ENCODE measurements at regions not wholly inside any gene's neighbourhood (a gene's known extent, or its start where the extent isn't known, plus 50 kb on each side); places are given as distances from the start of the nearest gene placed in this dataset.

- no TSS peak for BruUV-seq (replicated peaks)
Observed at GRCh38 chr16:47787696-47788095, 326.6 kb downstream of the PHKB start.

GRCh38 chr16:47781673-47782072 is 320.5 kb downstream of the PHKB start:
- H3K36me3 ChIP-seq (ENCODE audit: control insufficient read depth, insufficient read depth, low read length), result no peaks in the 10 kb centered on the region
- BruUV-seq (replicated peaks), result no TSS peak
- in situ Hi-C loops (cut with HindIII; ENCODE audit: low pct_unique_long_range_greater_than_20kb, low sequenced_read_pairs), result no loop called here
- H3K4me3 ChIP-seq (ENCODE audit: low read depth in 2 of 2, low read length in 2 of 2), result no peak overlapping the region
- no peaks in the 10 kb centered on the region for H3K9me3 ChIP-seq (ENCODE audit: control insufficient read depth, insufficient read depth, low read depth, low read length)
- intact Hi-C loops (cut with micrococcal nuclease; ENCODE audit: unreplicated experiment), result no loop called here
- CTCF ChIA-PET, result no interaction called here
- POLR2A ChIA-PET, result interaction anchor here (0.9 kb wide), 1 partner anchor 195 kb away, joined by 3 read pairs; no protein-coding TSS in a partner anchor
- TF ChIP-seq TCF7L2 (IDR thresholded peaks at IDR 0.05; ENCODE audit: low read depth, low read length) (no peak), REST (IDR thresholded peaks at IDR 0.05; ENCODE audit: insufficient read depth in 1 of 2, low read depth in 2 of 2, low read length in 1 of 2) (no peak), POLR2AphosphoS5 (IDR thresholded peaks at IDR 0.05; ENCODE audit: low read depth, low read length) (no peak), SIN3A (IDR thresholded peaks at IDR 0.05; ENCODE audit: borderline replicate concordance, insufficient read depth, low read depth, low read length) (no peak)
- TF ChIP-seq, protein P1, sequence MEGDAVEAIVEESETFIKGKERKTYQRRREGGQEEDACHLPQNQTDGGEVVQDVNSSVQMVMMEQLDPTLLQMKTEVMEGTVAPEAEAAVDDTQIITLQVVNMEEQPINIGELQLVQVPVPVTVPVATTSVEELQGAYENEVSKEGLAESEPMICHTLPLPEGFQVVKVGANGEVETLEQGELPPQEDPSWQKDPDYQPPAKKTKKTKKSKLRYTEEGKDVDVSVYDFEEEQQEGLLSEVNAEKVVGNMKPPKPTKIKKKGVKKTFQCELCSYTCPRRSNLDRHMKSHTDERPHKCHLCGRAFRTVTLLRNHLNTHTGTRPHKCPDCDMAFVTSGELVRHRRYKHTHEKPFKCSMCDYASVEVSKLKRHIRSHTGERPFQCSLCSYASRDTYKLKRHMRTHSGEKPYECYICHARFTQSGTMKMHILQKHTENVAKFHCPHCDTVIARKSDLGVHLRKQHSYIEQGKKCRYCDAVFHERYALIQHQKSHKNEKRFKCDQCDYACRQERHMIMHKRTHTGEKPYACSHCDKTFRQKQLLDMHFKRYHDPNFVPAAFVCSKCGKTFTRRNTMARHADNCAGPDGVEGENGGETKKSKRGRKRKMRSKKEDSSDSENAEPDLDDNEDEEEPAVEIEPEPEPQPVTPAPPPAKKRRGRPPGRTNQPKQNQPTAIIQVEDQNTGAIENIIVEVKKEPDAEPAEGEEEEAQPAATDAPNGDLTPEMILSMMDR (IDR thresholded peaks at IDR 0.05), result no peak
- DNase-seq (ENCODE audit: low read depth, low spot score), result no peak
- H3K27me3 ChIP-seq (ENCODE audit: control insufficient read depth, insufficient read depth, low read length), result no peaks in the 10 kb centered on the region
- no peaks in the 10 kb centered on the region for H3K4me1 ChIP-seq (ENCODE audit: control insufficient read depth, insufficient read depth, low read length)
- H3K27ac ChIP-seq (ENCODE audit: low read length), result no peak overlapping the region
- no peak for ATAC-seq

More at GRCh38 chr16:47787696-47788095, 326.6 kb downstream of the PHKB start:
- Histone ChIP-seq H3K4me3 (ENCODE audit: low read depth in 2 of 2, low read length in 2 of 2) (no peak overlapping the region), H3K4me1 (ENCODE audit: control insufficient read depth, insufficient read depth, low read length) (no peaks in the 10 kb centered on the region), H3K9me3 (ENCODE audit: control insufficient read depth, insufficient read depth, low read depth, low read length) (no peaks in the 10 kb centered on the region), H3K27me3 (ENCODE audit: control insufficient read depth, insufficient read depth, low read length) (no peaks in the 10 kb centered on the region), H3K36me3 (ENCODE audit: control insufficient read depth, insufficient read depth, low read length) (no peaks in the 10 kb centered on the region), H3K27ac (ENCODE audit: low read length) (no peak overlapping the region)
- intact Hi-C loops (cut with micrococcal nuclease; ENCODE audit: unreplicated experiment) (no loop called here), in situ Hi-C loops (cut with HindIII; ENCODE audit: low pct_unique_long_range_greater_than_20kb, low sequenced_read_pairs) (no loop called here)
- peak; percentile 81 to 84 for TF ChIP-seq REST (IDR thresholded peaks at IDR 0.05; ENCODE audit: insufficient read depth in 1 of 2, low read depth in 2 of 2, low read length in 1 of 2)
- TF ChIP-seq, protein P1 (IDR thresholded peaks at IDR 0.05), result no peak
- POLR2A ChIA-PET, result no interaction called here
- CTCF ChIA-PET, result no interaction called here
- ATAC-seq (no peak), DNase-seq (ENCODE audit: low read depth, low spot score) (no peak)
